ENCODE measurements at regions not wholly inside any gene's neighbourhood (a gene's known extent, or its start where the extent isn't known, plus 50 kb on each side); places are given as distances from the start of the nearest gene placed in this dataset.

DNA sequence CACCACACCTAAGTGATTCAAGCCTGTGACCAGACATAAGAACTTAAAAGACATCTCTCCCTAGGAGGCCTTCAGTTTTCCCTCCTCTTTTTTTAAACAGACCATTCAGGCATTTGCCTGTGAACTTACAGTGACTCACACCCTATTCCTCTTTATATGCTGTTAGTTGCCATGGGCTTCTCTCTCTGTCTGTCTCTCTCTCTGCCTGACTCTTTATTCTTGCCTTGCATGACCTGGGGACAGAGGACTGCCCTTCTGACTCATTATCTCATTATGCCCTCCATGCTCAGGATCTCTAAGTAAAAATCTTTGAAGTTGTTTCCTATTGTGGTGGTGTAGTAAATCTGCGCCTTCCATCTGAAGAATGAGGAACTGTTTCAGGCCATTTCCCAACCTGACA is 442.2 kb upstream of the MAN1A1 start:
- TF ChIP-seq POLR2A (IDR thresholded peaks at IDR 0.05) = no peak
- TF ChIP-seq, protein P1, sequence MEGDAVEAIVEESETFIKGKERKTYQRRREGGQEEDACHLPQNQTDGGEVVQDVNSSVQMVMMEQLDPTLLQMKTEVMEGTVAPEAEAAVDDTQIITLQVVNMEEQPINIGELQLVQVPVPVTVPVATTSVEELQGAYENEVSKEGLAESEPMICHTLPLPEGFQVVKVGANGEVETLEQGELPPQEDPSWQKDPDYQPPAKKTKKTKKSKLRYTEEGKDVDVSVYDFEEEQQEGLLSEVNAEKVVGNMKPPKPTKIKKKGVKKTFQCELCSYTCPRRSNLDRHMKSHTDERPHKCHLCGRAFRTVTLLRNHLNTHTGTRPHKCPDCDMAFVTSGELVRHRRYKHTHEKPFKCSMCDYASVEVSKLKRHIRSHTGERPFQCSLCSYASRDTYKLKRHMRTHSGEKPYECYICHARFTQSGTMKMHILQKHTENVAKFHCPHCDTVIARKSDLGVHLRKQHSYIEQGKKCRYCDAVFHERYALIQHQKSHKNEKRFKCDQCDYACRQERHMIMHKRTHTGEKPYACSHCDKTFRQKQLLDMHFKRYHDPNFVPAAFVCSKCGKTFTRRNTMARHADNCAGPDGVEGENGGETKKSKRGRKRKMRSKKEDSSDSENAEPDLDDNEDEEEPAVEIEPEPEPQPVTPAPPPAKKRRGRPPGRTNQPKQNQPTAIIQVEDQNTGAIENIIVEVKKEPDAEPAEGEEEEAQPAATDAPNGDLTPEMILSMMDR (IDR thresholded peaks at IDR 0.05) = no peak

All from Peyer's patch (tissue), 4 donors.